Right hindlimb (tissue), 1 donor: ENCODE measurements at regions not wholly inside any gene's neighbourhood (a gene's known extent, or its start where the extent isn't known, plus 50 kb on each side); places are given as distances from the start of the nearest gene placed in this dataset.

Experiments used
- DNase-seq: peaks from one replicate; pipeline ENCODE4 v3.0.0-alpha.2; 2018

DNA sequence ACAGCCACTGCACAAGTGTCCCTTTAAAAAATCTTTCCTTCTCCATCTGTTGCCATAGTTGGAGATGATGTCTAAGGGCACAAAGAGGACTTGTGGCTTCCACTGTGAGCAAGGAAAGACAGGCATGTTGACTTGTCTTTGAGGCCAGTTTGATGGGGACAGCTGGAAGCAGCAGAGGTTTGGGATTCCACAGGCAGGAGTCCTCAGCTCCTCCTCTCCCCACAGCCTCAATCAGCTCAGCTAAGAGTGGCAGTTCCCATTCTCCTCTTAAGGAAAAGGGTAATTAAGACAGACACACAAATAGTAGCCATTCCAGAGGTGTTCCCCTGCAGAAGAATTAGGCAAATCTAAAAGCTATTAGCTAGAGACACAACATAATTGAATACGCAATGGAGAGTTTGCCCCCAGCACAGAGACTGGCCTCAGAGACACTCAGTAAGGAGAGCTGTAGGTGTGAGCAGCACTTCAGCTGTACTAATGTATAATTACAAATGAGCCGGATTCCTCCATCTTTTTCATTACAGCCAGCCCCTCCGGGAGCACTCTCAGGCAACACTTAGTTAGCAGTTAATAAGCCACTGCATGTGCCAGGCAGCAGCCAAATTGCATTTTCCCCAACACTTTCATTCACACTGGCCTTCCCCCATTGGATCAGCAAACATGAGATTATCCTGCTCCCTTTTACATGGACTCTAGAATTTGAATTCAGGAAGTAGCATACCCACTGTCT is 434.0 kb downstream of the FOXO1 start:
- DNase-seq = no peak

DNA sequence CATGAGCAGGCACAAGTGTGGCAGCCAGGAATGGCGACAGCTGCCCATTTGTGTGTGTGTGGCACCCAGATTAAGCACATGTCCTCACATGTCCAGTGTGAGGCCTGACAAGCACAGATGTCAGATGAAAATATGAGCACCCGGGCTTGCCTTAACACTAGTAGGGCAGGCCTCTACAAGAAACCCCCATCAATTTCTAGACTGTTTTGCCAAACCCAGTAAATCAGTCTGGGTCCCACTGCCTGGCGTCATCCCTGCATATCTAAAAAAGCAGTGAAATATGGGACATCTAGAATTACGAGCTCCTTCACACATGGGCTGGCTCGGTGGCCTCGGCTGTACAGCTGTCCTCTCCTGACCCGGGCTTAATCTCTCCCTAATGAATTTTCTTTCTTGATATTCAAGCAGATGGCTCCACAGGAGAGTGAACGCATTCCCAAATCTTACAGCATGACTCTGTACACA is 432.7 kb downstream of the FOXO1 start:
- peak; percentile 84 for DNase-seq

DNA sequence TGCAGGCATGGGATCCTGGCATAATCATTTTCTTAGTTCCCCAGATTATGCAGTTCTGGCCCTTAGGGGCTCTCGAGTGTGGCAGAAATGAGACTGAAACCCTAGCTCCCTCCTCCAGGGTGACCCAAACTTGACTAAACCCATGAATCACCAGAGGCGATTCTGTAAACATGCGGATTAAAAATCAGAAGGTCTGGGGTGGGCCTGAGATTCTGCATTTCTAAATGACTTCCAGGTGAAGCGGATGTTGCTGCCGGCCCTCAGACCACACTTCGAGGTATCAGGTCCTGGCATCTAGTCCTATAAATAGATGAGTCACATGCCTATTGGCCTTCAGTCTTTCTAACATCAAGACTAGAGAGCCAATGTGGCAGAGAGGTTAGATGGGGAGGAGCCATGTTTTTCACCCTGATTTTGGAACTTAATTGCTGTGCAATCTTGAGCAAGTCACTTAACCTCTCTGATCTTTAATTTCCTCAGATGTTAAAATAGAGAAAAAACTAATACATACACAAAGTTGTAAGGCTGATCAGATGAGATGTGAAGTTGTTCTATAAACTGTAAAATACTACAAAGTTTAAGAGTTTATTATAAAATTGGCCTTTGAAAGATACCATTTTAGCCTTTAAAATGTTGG is 431.2 kb downstream of the FOXO1 start:
- DNase-seq = no peak

DNA sequence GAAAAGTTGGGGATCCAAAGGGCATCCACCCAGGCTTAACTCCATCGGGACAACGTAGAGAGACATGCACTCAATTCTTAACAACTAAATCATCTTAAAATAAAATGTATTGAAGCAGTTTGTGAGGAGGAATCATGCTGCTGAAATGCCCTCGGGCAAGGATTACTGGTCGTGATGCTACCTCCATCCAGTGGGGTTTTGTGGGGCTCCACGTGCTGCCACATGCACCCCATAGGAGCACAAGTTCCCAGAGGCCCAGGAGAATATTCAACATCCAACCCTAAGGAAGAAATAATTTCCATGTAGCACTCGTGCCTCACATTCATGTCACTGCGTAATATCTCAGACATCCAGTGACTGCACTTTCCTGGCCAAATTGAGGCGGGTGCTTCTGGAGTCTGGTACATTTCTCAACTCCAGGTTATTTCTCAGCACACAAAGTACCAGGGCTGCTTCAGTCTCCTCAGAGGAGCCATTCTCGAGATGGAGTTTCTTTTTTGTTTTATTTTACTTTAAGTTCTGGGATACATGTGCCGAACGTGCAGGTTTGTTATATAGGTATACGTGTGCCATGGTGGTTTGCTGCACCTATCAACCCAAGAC is 429.8 kb downstream of the FOXO1 start:
- DNase-seq = no peak

DNA sequence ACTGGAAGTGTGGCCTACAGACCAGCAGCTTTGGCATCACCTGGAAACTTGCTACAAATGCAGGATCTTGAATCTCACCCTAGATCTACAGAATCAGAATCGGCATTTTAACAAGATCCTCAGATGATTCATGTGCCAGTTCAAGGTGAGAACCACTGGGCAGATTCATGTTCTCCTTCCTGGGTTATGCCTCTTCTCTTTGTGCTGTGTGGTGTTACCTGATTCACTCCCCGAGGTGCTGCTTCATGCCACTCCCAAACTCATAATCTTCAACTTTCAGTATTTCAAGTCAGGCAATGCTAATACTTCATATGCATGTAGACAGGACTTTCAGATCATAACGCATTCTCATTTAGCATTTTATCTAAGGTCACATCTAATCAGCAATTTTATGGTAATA is 427.7 kb downstream of the FOXO1 start:
- DNase-seq = no peak

DNA sequence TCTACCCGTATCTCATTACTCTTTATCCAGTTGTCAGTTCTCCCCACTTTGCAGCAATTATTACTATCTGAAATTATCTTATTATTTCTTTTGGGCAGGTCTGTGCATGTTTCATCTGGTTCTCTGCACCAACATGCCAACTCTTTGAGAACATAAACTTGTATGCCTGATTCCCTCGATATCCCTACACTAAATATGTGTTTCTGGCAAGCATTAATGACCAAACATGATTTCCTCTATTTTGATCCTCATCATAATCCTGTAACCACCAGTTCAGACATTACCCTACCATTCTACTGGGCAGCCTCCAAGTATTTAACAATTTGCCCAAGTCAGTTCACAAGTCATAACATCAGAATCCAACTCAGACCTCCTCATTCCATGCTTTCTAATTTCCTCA is 426.1 kb downstream of the FOXO1 start:
- DNase-seq = no peak

DNA sequence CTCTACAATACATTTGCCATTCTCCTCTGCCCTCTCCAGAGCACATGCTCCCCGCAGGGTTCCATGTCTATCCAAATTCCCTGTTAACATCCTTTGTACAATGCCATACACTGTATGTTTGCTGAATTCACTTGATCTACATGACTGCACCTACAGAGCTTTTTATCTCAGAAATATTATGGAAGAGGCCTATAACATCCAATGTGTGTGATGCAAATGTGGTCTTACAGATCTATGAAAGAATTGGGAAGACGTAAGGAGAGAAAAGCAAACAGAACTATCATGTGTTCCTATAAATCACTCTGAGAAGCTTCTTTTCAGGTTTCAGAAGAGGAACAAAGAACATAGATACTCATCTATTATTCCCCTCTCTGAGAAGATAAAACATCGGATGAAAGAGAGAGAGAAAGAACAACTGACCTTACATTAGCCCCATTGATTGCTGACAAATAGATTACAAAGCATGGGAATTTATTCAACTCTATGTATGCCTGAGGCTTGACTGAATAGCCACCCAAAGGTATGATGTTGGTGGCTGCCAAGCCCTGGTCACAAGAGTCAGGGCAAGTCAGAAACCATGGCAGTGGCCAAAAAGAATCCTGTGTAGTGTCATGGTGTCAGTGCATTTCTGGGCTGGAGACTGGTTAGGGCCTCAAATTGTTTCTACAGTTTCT is 425.2 kb downstream of the FOXO1 start:
- DNase-seq = no peak

DNA sequence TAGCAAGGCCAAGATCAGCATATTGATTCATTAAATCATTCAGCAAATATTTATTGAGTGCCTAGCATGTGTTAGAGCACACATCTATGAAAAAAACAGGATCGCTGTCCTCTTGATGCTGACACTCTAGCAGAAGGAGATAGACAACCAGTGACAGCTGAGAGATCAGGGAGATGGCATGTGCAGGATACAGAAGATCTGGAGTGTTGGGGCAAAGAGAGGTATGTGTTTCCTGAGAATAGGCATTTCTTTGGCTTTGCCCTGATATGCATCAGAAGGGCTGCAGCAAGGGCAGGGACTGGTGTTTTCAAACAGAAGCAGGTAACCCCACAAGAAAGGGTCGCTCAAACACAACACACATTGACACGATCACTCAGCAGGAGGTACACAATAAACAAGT is 423.4 kb downstream of the FOXO1 start:
- DNase-seq = no peak

DNA sequence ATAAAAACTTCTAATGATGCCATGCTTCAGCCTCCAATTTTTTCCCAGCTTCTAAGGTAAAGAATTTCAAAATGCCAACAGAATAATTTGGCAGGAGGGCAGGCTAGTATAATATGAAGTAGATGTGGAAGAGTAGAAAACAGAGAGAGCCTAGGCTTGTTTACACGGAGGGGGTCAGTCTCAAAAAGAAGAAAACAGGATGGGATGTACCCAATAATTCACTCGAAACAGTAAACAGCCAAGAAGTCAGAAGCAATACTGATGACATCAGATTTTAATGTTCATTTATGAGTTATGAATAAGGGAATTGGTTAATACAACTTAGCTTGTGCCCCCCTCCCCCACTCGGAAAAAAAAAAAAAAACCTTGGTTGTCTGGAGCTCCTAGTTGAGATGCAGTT is 422.5 kb downstream of the FOXO1 start:
- no peak for DNase-seq

DNA sequence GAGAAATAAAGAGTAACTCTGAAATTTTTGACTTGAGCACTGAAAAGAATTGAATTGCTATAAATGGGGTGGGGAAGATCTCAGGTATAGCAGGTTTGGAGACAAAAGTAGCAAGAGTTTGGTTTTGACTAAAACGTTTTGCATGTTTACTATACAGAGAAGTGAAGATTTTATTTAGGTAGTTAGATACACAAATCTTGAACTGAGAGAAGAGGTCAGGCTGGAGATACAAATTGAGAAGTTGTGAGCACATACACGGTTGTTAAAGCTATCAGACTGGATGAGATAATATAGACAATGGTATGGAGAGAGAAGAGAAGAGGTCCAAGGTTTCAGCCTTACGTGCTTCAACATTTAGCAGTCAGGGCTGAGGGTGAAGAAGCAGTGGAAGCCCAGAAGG is 420.9 kb downstream of the FOXO1 start:
- DNase-seq = no peak

DNA sequence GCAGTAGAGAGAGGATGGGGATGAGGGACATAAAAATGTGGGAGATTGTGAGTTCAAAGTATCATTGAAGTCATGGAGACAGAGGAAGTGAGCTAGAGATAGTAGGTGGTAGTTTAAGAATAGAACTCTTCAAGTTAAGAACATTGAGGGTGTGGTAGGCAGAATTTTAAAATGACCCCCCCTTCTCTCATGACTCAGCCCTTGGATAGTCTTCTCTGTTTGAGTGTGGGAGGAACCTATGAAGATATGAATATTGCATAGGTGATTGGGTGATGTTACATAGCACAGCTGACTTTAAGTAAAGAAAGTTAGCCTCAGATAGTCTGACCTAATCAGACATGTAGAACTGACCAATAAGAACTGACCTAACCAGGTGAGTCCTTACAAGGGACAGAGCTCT is 418.6 kb downstream of the FOXO1 start:
- DNase-seq = no peak

DNA sequence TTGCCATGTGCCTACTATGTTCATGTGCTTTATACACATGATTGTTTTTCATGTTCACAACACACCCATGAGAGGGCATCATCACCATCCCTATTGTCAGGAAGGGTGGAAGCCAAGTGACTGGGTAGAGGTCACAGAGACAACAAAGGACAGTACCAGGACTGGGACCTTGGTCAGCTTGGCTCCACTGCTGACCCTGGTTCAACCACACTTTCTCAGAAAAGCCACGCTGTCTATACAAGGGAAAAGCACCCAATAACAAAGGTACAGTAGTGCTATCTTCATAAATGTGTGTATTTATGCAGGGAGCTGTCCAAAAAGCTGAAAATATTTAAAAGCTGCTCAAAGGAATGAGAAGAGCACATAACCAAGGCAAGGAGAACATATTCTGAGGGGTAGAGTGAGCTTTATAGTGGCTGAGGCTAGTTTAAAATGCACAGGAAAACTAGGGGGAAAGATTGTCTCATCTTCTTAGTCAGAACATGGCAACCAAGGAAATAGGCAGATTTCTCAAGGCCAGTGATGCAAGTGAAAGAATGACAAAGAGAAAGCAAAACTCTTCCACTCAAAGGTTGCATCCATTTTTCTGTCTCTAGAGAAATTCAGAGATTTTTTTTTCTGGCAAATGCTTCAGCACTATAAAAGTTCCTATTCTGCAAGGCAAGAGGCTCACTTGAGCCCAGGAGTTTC is 415.0 kb downstream of the FOXO1 start:
- DNase-seq = no peak

DNA sequence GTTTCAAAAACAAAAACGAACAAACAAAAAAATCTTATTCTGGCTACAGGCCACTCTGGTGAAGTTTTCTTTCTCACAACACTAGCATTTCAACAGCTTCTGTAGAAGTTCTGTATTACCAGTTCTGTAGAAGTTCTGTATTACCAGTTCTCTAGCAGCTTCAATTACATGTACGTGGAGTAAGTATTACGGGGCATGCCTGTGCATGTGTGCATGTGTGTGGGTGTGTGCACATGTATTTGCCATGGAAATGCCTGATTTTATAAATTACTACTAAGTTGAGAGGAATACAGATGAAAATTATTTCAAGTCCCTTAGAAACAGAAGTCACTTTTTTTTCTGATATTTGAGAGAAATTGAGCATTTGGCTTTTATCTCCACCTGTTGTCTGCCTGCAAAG is 414.2 kb downstream of the FOXO1 start:
- DNase-seq = no peak

DNA sequence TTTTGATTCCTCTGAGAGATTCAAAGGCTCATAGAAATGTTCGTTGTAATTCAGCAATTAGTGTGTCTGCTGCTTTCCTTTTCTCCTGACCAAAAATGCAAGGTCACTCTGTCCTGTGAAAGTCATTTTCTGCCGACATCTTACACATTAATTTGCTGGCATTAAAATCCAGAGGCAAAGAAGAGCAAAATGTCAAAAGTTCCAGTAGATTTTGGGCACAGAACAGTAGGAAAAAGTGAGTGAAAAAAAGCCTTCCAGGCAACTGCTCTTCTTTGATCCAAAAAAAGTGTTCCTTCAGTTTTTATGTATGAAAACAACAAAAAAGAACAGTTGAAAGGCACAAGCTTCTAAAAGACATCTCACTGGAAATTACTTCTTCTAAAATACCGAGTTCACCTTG is 413.8 kb downstream of the FOXO1 start:
- no peak for DNase-seq

DNA sequence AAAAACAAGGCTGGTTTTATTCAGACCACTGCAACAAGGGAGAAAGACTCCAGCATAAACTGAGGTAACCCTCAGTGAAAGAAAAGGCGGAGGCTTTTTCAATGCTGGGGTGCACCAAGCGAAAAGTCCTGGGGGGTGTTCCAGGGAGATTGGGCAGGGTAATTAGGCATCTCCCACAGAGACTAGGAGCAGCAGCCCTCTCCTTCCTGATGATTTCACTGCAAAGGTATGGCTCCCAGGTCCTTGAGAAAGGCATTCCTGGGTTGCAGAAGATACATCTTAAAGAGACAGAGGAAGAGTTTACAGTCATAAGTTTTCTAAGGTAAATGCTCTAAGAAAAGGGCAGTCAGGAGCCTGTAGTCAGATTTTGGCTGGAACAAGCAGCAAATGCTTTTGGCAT is 412.0 kb downstream of the FOXO1 start:
- DNase-seq = no peak

DNA sequence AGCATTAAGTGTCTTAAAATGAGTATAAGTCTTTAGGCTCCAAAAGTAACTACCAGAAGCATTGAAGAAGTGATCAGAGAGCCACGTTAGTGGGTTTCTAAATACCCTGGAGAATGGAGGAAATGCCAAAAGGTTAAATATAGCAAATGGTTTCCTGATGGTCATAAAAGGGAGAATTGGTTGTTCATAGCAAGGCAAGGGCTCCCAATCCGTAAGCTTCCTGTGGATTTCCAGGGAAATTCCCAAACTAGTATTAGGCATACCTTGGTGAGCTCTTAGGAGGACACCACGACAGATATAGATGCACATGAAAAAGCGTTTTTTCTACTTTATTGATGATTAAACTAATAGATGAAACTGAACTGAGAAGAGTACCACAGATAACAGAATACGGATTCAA is 410.9 kb downstream of the FOXO1 start:
- DNase-seq = no peak

DNA sequence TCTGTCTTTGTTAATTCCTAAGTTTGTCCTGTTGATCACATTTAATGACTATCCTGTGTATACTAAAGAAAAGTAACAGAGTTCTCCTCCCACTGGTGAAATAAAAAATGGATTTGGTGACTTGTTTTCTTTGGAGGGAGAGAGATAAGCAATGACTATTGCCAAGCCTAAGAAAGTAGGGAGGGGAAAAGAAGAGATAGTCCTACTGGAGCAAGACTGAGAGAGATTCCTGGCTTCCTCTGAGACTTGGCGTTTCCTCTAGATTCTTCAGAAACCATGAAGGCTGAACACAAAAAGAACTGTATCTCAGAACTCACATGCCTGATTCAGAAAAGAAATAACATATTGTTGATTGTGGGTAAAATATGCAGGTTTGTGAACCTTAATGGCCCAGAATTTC is 406.5 kb downstream of the FOXO1 start:
- DNase-seq = no peak

DNA sequence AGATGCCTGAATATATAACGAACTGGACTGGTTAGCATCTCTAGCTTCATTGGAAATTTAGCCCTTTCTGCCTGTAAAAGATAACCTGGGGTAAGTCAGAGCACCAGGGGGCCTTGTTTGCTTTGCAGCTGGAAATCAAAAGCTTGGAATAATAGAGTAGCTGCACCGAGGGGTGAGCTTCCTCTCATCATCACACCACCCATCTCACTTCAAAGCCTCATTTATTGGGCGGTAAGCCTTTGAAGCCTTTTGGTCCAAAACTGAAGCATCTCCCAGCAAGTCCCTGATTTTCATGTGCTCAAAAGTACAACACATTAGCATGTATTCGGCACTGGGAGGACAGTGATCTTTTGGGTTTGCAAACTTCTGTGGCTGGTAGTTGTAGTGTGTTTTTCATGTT is 405.1 kb downstream of the FOXO1 start:
- no peak for DNase-seq

DNA sequence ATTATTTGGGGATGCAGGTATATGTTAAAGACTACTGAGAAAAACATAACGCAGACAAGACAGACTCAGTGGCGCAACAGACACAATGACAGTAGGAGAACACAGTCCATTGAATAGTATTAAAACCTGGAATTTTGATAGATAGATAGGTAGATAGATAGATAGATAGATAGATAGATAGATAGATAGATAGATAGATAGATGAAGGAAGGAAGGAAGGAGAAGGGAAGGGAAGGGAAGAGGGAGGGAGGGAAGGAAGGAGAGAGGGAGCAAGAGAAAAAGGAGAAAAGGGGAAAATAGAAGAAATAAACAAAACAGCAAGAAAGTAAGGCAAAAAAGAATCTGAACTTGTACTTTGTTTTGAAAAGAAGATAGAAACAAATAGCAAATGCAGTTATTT is 404.5 kb downstream of the FOXO1 start:
- DNase-seq = no peak

DNA sequence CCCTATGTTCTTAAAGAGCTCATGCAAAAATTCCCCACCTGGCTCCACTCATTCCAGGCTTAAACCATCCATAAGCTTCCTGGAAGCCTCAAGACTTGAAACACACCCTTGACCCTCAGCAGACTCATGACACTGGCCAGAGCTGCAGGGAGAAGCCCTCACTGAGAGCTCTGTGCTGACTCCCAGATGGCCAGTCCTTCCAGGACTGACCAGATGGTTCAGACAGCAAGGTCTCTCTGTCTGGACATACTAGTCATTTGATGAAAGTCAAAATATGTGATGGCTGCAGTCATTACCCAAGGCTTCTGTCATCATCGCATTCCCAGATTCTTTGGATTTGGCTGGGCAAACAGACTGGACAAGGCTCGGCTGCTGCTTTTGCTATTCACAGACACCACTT is 397.4 kb downstream of the FOXO1 start:
- DNase-seq = no peak

DNA sequence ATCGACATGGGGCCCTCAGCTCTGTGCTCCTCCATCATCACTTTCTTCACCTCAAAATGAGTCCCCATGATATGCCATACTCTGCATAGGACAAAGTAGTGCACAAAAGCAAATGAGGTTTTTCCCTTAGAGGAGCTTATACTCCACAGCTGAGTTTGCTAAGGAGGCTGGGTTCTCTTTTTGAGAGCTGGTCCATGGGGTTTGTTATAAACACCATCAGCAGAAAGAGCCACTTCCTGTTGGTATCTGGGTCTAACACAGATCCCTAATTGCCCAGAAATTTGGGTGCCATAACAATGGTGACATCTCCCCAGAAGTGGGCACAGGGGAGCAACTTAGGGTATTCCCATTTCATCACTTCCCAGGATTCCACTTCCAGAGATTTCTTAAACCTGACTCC is 395.7 kb downstream of the FOXO1 start:
- no peak for DNase-seq

DNA sequence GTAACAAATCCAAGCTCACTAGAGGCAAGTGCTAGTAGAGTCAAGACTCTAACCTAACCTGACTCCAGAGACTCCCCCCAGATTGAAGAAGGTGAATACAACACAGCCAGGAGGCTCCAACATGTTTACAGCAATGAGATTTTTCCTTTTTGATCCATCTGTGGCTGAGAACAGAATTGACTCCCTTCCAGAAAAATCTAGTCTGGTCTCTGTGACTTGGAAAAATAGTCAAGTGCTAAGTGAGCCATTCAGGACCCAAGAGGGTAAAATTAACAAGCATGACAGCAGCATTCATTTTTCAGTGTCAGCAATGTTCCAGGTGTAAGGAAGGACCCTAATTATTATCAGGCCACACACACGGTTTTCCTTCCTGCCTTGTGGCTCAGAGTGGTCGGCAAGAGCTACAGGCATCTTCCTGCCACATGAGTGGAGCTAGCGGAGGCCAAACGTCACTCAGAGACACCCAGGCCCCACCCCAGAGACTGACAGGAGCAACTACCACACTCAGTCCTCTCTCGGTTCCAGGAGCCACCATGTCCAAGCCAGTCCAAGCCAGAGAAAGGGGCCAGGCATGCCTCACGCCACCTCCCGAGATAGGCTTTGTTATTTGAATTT is 395.1 kb downstream of the FOXO1 start:
- peak; percentile 43 for DNase-seq
